ENCODE measurements at regions not wholly inside any gene's neighbourhood (a gene's known extent, or its start where the extent isn't known, plus 50 kb on each side); places are given as distances from the start of the nearest gene placed in this dataset.

GRCh38 chr14:105943973-105944602 is 417.7 kb downstream of the TMEM121 start:
- TF ChIP-seq, protein P1, sequence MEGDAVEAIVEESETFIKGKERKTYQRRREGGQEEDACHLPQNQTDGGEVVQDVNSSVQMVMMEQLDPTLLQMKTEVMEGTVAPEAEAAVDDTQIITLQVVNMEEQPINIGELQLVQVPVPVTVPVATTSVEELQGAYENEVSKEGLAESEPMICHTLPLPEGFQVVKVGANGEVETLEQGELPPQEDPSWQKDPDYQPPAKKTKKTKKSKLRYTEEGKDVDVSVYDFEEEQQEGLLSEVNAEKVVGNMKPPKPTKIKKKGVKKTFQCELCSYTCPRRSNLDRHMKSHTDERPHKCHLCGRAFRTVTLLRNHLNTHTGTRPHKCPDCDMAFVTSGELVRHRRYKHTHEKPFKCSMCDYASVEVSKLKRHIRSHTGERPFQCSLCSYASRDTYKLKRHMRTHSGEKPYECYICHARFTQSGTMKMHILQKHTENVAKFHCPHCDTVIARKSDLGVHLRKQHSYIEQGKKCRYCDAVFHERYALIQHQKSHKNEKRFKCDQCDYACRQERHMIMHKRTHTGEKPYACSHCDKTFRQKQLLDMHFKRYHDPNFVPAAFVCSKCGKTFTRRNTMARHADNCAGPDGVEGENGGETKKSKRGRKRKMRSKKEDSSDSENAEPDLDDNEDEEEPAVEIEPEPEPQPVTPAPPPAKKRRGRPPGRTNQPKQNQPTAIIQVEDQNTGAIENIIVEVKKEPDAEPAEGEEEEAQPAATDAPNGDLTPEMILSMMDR (IDR thresholded peaks at IDR 0.05; ENCODE audit: extremely low read depth in 1 of 2, insufficient read depth in 1 of 2, low read depth in 1 of 2, low read length in 2 of 2) = no peak
- no peak for TF ChIP-seq POLR2A (IDR thresholded peaks at IDR 0.05; ENCODE audit: low read depth, low read length)
- TF ChIP-seq POLR2AphosphoS5 (IDR thresholded peaks at IDR 0.05; ENCODE audit: insufficient read depth, low read depth, low read length) = no peak
- no peak for TF ChIP-seq EZH2 (IDR thresholded peaks at IDR 0.05; ENCODE audit: borderline replicate concordance, low read depth, low read length, severe bottlenecking)

All from endothelial cell of umbilical vein (primary cell).